NCI-H82 (cell line): ENCODE measurements at regions not wholly inside any gene's neighbourhood (a gene's known extent, or its start where the extent isn't known, plus 50 kb on each side); places are given as distances from the start of the nearest gene placed in this dataset.
A peak's percentile ranks its signal among the peaks of the same experiment; 100 is the strongest.

ENCODE experiments used
- DNase-seq: peaks from one replicate; lab custom pipeline; 2025; lab: John Stamatoyannopoulos, UW

DNA sequence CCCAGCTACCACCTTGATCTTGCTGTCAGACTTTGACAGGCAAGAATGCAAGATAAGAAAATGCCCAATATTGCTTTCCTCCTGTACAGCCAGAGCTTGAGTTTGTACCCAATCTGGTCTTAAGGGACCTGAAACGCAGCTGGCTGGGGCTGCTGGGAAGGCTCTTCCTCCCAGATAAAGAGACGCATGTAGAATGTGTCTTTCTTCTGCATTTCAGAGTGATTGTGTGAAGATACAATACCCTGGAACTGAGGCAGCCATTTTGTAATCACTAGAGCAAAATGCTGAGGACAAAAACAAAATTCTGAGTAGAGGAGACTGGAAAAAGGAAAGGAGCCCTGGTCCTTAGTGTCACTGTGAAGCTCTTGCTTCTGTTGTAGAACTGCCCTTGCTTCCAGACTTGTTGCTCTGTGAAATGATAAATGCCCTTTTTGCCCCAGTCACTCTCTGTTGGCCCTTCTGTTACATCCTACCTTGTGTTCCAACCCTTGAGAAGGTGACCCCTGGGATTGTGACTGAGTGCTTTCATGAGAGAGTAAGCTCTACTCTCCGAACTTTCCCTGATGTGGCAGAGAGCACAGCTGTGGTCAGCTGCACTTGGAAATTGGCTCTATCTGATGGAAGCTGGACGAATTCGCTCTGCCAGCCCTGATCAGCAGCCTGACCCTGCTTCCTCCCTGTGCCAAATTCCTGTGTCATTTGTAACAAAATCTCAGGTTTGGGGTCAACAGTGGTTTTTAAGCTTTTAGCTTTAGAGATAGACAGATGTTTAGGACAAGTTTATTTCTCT lies 137.4 kb upstream of the RBMS1 start:
- DNase-seq, result no peak

GRCh38 chr2:160632084-160632975 lies 138.7 kb upstream of the RBMS1 start:
- no peak for DNase-seq

DNA sequence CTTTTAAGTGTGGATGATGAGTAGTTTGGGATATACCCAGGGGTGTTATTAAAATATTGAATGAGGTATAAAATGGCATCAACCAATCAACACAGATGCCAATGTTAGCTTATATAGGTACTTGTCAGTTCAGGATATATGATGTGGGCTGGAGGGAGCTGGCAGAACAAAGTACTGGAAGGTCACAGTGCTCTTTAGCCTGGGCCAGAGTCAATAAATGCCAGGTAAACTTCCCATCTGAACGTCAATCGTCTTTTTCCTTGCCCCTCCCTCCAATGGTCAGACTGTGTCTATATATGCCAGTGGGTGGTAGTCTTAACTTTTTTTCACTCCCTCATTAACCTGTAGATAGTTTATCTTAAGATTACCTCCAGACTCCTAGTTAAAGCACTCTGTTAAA lies 140.8 kb upstream of the RBMS1 start:
- DNase-seq, result no peak

DNA sequence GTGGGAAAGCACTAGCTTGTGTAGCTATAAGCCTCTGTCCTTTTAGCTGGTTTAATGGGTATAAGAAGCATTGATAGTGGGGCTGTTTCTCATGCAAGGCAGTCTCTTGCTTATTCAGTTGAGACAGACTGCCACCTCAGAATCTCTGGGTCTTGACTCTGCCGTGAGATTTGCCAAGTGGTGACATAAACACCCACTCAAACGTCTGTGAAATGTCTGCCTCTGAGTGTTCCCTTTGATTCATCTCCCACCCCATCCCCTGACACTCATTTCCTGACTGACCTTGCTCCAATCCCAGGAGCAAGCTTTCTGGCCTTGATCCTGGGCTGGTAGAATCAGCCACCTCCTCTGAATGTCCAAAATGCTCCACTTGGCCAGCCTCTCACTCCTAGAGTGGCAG lies 141.9 kb upstream of the RBMS1 start:
- no peak for DNase-seq

DNA sequence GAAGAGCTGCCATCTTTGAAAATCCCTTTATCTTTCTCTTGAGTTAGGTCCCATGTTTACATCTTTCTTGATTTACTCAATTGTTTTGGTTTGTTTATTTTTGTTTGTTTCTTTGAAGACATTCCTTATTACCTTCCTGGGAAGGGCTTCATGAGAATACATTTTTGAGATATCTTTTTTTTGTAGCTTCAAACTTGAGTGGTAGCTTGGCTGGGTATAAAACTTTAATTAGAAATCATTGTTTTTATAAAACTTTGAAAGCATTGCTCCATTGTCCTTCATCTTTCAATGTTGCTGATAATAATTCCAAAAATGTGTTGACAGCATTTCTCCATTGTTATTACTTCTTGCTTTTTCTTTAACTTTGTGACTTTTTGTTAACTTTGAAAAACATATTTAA lies 145.9 kb upstream of the RBMS1 start:
- no peak for DNase-seq

- no peak for DNase-seq
Observed at GRCh38 chr2:160646684-160647444, 153.3 kb upstream of the RBMS1 start.

DNA sequence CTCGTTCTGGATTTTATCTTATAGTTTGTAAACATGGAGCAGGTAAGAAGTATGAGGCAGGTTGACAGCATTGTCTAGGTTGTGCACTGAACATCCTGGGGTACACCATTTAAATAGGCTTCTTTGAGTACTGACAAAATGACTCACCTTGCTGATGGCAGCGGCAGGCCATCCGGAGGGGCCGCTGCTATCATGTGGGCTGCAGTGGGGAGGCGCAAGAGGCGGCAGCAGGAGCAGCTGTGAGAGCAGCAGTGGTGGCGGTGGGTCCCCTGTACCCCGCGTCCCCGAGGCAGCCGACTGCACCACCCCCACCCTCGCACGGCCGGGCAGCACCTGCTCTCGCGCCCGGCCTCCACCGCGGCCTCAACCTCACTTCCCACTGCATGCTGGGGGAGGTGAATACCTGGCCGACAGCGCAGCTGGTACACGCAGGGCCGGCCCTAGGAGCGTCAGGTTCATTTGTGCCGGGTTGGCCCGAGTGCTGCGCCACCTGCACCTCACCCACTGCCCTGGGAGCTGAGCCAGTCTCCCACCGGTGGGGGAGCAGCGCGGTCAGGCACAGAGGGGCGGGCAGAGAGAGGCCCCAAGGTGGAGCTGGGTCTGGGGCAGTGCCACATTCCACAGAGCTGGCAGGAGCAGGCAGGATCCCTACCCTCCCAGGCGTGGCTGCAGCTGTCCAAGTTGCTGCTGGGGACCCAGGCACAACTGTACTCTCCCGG lies 154.5 kb upstream of the RBMS1 start:
- no peak for DNase-seq

DNA sequence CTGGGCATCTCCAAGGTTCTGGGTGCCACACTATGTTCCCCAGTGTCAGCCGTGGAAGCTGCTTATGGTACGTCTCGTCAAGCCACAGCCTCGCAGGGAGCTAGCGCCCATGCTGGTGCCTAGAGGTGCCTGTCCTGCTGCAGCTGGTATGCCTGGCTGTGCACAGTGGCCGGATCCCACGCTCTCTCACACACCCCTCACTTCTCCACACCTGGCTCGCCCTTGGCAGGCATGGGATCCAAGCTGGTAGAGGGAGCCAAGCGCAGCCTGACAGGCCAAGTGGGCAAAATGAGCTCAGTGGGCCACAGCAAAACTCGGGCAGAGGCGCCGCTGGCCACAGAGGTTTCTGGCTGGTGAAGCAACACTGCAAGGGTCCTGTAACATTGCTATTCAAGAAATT lies 156.1 kb upstream of the RBMS1 start:
- no peak for DNase-seq

GRCh38 chr2:160650196-160651118 lies 156.8 kb upstream of the RBMS1 start:
- DNase-seq, result no peak

- no peak for DNase-seq
Observed at GRCh38 chr2:160651416-160652200, 158.0 kb upstream of the RBMS1 start.

DNA sequence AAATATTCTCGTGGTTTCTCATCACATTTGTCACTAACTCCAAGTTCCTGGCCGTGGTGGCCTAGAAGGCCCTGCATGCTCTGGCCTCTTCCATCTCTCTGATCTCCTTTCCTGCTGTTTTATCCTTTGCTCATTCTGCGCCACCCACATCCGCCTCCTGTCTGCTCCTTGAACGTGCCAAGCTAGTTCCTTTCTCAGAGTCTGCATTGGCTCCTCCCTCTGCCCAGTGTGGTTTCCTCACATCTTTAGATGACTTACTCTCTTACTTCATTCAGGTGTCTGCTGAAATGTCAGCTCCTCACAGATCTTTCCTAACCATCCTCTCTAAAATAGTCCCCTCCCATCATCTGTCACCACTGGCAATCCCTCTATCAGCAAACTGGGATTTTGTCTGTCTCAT lies 158.6 kb upstream of the RBMS1 start:
- no peak for DNase-seq

GRCh38 chr2:160657196-160657595 lies 163.6 kb upstream of the RBMS1 start:
- peak; percentile 9 for DNase-seq

DNA sequence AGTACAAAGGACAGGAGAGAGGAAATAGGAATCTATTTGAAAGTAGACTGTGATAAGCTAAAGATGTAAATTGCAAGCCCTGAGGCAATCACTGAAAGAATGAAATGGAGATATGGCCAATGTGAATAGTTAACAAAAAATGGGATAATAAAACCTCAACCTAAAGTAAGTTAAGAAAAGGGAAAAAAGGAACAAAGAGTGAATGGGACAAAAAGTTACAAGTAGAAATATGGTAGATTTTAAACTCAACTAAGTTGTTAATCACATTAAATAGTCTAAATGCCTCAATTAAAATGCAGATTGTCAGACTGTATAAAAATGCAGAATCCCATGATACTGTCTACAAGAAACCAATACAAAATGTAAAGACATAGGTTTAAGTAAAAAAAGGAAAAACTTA lies 165.2 kb upstream of the RBMS1 start:
- no peak for DNase-seq

DNA sequence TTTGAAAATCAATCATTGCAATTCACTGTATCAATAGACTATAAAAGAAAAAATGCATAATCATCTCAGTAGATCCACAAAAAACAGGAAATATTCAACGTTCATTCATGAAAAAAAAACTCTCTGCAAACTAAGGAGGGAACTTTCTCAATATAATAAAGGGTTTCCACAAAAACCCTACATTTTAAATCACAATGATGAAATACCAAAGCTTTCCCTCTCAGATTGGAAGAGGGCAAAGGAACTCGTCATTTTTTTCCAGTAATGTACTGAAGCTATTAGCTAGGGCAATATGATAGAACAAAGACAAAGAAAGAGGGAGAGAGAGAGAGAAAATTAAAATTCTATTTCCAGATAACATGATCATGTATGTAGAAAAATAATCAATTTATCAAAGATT lies 167.1 kb upstream of the RBMS1 start:
- DNase-seq, result no peak

DNA sequence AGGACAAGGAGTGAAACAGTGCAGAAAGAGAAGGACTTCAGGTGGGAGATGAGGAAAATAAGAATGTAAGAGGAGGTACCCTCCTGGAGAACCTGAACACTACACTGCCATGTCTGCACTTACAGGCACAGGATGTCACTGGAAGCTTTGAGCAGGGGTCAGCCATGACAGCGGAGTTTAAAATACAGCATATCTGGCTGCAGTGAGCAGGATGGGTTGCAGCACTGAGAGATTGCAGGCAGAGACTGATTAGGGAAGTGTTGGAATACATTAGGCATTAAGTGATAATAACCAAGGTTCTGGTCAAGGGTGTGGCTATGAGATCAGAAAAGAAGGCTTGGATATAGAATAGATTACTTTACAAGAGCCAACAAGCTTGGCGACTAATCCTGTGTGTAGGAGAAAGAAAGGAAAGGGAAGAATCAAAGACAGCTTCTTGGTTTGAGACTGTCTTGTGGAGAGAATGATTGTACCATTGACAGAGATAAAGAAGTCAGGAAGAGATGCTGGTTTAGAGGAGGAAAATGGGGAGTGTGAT lies 171.1 kb upstream of the RBMS1 start:
- DNase-seq, result peak; percentile 7

GRCh38 chr2:160666154-160667060 lies 172.8 kb upstream of the RBMS1 start:
- no peak for DNase-seq

- DNase-seq, result no peak
Observed at GRCh38 chr2:160667811-160668210, 174.2 kb upstream of the RBMS1 start.

- DNase-seq, result no peak
Observed at GRCh38 chr2:160670618-160671017, 177.0 kb upstream of the RBMS1 start.

DNA sequence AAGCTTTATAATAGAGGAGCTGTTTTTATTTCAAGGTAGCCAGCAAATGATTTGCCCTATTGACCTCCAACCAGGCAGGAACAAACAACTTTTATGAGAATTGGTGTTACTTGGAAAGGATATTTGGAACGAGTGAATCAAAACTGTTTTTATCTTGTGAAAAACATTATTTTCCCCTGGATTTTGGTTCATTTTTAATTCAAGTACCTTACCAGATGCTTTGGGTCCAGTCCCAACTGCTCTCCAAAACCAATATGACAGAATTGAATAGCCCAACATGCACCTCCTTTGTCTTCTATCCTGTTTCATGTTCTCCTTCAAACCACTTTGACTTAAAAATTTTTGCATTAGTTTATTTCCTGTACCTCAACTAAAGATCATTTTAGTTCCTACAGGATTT lies 178.6 kb upstream of the RBMS1 start:
- DNase-seq, result no peak
